ENCODE measurements at regions not wholly inside any gene's neighbourhood (a gene's known extent, or its start where the extent isn't known, plus 50 kb on each side); places are given as distances from the start of the nearest gene placed in this dataset.

DNA sequence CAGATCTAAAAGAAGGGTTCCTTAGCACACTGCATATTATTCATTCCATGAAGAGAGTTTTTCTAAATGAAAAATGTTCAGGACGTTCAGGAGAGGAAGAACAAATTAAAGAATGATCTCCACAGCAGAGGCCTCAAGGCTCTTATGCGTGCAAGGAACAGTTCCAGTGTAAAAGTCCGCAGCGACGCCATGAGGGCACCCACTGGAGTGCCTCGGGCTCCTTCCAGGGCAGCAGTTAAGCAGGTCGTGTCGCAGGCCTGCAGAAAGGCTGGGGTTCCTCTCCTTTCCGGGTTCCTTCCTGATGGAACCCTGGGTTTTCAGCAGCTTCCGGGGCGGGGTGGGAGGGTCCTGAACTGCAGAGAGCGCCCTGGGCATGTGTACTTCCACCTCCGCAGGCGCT, 87.1 kb upstream of the SELENOP start:
- no peak for TF ChIP-seq CTCF (IDR thresholded peaks at IDR 0.05)
- TF ChIP-seq POLR2A (IDR thresholded peaks at IDR 0.05): no peak
- TF ChIP-seq EP300 (IDR thresholded peaks at IDR 0.05): no peak
